ENCODE measurements at regions not wholly inside any gene's neighbourhood (a gene's known extent, or its start where the extent isn't known, plus 50 kb on each side); places are given as distances from the start of the nearest gene placed in this dataset.

DNA sequence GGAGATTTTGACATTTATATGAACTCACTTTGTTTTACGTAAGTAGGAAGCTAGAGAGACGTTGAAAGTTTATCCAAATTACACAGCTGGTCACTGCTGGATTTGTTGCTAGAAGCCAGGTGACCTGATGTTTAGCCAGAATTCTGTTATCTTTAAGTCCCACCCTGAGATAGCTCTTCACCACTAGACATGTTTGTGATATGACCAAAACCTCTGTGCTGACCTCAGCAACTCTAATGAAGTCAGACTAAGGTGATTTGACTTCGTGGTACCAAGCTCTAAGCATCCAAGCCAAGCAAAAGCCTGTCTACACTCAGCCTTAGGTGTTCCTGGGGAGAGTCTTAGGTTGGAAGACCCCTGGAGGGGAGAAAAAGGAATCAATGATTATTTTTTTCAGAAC is 102.4 kb downstream of the ARRDC4 start:
- no peak for TF ChIP-seq POLR2AphosphoS5 (IDR thresholded peaks at IDR 0.05; ENCODE audit: low read depth, low read length)
- no peak for TF ChIP-seq SIN3A (IDR thresholded peaks at IDR 0.05; ENCODE audit: borderline replicate concordance, insufficient read depth, low read length)
- TF ChIP-seq, protein P1, sequence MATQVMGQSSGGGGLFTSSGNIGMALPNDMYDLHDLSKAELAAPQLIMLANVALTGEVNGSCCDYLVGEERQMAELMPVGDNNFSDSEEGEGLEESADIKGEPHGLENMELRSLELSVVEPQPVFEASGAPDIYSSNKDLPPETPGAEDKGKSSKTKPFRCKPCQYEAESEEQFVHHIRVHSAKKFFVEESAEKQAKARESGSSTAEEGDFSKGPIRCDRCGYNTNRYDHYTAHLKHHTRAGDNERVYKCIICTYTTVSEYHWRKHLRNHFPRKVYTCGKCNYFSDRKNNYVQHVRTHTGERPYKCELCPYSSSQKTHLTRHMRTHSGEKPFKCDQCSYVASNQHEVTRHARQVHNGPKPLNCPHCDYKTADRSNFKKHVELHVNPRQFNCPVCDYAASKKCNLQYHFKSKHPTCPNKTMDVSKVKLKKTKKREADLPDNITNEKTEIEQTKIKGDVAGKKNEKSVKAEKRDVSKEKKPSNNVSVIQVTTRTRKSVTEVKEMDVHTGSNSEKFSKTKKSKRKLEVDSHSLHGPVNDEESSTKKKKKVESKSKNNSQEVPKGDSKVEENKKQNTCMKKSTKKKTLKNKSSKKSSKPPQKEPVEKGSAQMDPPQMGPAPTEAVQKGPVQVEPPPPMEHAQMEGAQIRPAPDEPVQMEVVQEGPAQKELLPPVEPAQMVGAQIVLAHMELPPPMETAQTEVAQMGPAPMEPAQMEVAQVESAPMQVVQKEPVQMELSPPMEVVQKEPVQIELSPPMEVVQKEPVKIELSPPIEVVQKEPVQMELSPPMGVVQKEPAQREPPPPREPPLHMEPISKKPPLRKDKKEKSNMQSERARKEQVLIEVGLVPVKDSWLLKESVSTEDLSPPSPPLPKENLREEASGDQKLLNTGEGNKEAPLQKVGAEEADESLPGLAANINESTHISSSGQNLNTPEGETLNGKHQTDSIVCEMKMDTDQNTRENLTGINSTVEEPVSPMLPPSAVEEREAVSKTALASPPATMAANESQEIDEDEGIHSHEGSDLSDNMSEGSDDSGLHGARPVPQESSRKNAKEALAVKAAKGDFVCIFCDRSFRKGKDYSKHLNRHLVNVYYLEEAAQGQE (IDR thresholded peaks at IDR 0.05; ENCODE audit: insufficient read depth in 1 of 2, low read depth in 2 of 2, low read length in 2 of 2) = no peak
- TF ChIP-seq FOXP2 (optimal IDR thresholded peaks at IDR 0.05; ENCODE audit: borderline replicate concordance, extremely low read depth, extremely low read length, insufficient read depth) = no peak
- TF ChIP-seq TAF1 (IDR thresholded peaks at IDR 0.05; ENCODE audit: borderline replicate concordance, insufficient read depth, low read length) = no peak

DNA sequence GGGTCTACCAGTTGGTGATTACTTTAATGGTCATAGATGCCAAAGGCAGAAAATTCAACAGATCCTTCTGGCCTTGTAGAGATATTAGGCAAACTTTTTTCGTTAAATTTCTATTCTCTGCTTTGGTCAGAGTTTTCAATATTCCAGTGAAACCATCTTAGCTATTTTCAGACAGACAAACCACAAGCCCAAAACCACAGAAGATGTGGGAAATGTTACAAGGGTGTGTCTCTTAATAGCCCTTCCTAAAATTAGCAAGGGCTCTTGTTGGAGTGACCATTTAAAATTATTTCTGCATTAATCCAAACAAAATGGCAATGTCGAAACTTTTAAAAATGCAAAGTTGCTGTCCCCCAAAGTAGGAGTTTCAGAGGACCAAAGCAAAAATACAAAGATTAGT is 102.8 kb downstream of the ARRDC4 start:
- TF ChIP-seq POLR2AphosphoS5 (IDR thresholded peaks at IDR 0.05; ENCODE audit: low read depth, low read length) (no peak), SIN3A (IDR thresholded peaks at IDR 0.05; ENCODE audit: borderline replicate concordance, insufficient read depth, low read length) (no peak), TAF1 (IDR thresholded peaks at IDR 0.05; ENCODE audit: borderline replicate concordance, insufficient read depth, low read length) (no peak), FOXP2 (optimal IDR thresholded peaks at IDR 0.05; ENCODE audit: borderline replicate concordance, extremely low read depth, extremely low read length, insufficient read depth) (no peak)
- TF ChIP-seq, protein P1 (IDR thresholded peaks at IDR 0.05; ENCODE audit: insufficient read depth in 1 of 2, low read depth in 2 of 2, low read length in 2 of 2) = no peak

DNA sequence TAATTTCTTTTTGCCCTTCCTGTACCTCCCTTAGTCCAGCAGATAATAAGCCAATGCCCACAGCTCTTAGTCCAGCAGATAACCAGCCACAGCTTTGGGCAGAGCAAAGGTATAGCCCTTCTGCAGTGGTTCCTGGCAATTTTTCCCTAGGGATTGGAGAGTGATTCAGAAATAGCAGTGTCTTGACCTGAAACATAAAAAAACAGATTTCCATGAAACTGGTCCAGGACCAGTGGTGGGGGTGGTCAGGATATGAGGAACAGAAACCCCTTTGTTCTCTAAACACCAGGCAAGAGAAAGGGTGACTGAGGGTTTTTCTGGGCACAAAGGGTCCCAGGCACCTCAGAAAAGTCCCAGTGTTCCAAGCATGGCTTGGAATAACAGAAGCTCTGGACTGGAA is 103.4 kb downstream of the ARRDC4 start:
- no peak for TF ChIP-seq FOXP2 (optimal IDR thresholded peaks at IDR 0.05; ENCODE audit: borderline replicate concordance, extremely low read depth, extremely low read length, insufficient read depth)
- TF ChIP-seq, protein P1 (IDR thresholded peaks at IDR 0.05; ENCODE audit: insufficient read depth in 1 of 2, low read depth in 2 of 2, low read length in 2 of 2) = no peak
- no peak for TF ChIP-seq POLR2AphosphoS5 (IDR thresholded peaks at IDR 0.05; ENCODE audit: low read depth, low read length)
- TF ChIP-seq SIN3A (IDR thresholded peaks at IDR 0.05; ENCODE audit: borderline replicate concordance, insufficient read depth, low read length) = no peak
- no peak for TF ChIP-seq TAF1 (IDR thresholded peaks at IDR 0.05; ENCODE audit: borderline replicate concordance, insufficient read depth, low read length)

DNA sequence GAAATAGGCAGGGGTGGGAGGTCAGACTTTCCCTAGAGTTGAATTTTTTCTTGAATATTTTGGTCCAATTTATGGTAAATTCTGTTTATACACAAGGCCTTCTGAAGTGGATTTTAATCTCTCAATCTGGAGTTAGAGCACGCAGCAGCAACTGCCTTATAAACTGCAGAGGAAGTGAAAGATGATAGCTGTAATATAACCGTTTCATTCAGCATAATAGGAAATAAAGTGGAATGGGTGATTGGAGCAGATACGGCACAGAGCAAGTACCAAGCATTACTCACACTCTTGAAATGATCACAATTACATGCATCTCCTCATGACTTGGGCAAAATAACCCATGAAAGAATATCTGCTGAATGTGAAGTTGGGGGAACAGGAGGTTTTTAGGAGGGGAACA is 106.8 kb downstream of the ARRDC4 start:
- TF ChIP-seq, protein P1 (IDR thresholded peaks at IDR 0.05; ENCODE audit: insufficient read depth in 1 of 2, low read depth in 2 of 2, low read length in 2 of 2) = no peak
- TF ChIP-seq POLR2AphosphoS5 (IDR thresholded peaks at IDR 0.05; ENCODE audit: low read depth, low read length) (no peak), SIN3A (IDR thresholded peaks at IDR 0.05; ENCODE audit: borderline replicate concordance, insufficient read depth, low read length) (no peak), TAF1 (IDR thresholded peaks at IDR 0.05; ENCODE audit: borderline replicate concordance, insufficient read depth, low read length) (no peak), FOXP2 (optimal IDR thresholded peaks at IDR 0.05; ENCODE audit: borderline replicate concordance, extremely low read depth, extremely low read length, insufficient read depth) (no peak)

DNA sequence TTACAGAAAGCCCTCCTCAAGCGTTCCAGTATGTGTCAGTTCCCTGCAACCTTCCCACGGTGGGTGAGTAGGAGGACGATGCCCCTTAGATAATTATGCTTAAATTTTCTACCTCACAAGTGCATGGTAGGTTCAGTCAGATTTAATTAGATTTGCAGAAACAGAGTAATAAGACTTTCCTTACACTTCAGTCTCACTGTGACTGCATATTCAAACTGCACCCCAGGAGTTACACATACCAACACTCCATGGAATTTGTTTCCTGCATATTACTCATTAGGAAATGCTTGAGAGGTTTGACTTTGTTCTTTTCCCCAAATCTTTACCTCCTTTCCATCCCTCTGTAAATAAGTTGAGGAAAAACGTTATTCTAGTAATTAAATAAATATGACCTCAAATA is 108.8 kb downstream of the ARRDC4 start:
- TF ChIP-seq FOXP2 (optimal IDR thresholded peaks at IDR 0.05; ENCODE audit: borderline replicate concordance, extremely low read depth, extremely low read length, insufficient read depth) = no peak
- TF ChIP-seq, protein P1 (IDR thresholded peaks at IDR 0.05; ENCODE audit: insufficient read depth in 1 of 2, low read depth in 2 of 2, low read length in 2 of 2) = no peak

Measured in PFSK-1 (cell line).